LNCAP (cell line): ENCODE measurements at regions not wholly inside any gene's neighbourhood (a gene's known extent, or its start where the extent isn't known, plus 50 kb on each side); places are given as distances from the start of the nearest gene placed in this dataset.

ENCODE experiments used
- CTCF ChIP-seq: fragments of 450-650 bp; IDR thresholded peaks from 2 replicates; pipeline ENCODE4 v1.5.1; 2017; ENCODE audit warnings: mild to moderate bottlenecking

DNA sequence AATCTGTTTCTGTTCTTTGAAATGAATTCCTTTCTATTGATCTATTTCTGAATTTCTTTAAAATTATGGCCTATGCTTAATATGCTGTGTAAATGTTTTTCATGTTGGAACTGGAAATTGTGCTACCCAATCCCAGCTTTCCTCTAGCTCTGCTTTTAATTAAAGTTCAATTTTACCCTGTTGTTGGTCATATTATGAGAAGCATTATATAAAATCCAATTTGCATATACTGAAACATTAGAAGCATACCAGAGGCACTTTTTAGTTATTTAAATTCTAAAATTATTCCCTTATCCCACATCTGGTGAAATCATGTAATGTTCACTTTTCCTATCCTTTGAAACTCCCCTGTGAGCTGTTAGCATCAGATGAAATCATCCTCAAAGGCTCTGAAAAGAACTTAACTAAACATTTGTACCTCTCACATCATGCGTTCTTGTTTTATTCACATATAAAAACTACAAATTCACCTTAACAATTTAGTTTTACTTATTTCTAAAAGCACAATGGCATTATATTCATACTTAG is 160.6 kb upstream of the COL21A1 start:
- TF ChIP-seq CTCF, result no peak

GRCh38 chr6:56406276-56407269 is 159.2 kb upstream of the COL21A1 start:
- no peak for TF ChIP-seq CTCF

DNA sequence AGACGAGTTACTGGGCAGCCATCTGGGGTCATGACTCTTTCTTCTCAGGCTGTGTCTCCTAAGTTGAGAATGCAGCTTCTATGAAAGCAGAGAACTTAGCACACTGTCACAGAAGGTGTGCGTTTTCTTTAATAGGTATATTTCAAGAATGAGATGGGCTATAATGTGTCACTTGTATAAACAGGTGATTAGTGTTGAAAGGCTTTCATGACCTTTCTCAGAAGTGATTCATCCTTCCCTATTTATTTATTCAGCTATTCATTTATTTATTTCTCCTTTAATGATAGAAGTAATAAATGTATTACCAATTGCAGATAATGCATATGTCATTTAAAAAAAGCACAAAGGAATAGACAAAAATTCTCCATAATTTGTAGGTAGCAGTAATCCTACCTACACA is 157.2 kb upstream of the COL21A1 start:
- TF ChIP-seq CTCF, result no peak

GRCh38 chr6:56403745-56404144 is 156.4 kb upstream of the COL21A1 start:
- no peak for TF ChIP-seq CTCF

- TF ChIP-seq CTCF, result no peak
Measured at GRCh38 chr6:56401477-56402070, 154.2 kb upstream of the COL21A1 start.

DNA sequence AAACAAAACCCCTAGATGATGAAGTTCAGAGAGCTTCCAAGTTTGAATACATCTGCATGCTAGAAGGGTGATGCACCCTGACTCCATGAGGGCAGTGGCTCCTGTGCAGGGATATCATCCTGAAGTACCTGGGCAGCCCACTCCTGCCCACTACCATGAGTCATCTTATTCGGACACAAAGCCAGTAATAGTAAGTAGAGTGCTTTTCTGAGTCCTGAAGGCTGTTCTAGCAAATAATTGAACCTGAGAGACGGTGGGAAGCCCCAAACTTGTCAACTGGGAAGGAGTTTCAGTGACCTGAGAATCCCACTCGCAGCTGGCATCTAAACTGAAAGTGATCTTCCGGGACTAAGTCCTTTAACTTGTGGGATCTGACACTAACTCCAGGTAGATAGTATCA is 152.9 kb upstream of the COL21A1 start:
- no peak for TF ChIP-seq CTCF

- TF ChIP-seq CTCF, result no peak
Measured at GRCh38 chr6:56399672-56400263, 152.4 kb upstream of the COL21A1 start.
